ENCODE measurements at regions not wholly inside any gene's neighbourhood (a gene's known extent, or its start where the extent isn't known, plus 50 kb on each side); places are given as distances from the start of the nearest gene placed in this dataset.

DNA sequence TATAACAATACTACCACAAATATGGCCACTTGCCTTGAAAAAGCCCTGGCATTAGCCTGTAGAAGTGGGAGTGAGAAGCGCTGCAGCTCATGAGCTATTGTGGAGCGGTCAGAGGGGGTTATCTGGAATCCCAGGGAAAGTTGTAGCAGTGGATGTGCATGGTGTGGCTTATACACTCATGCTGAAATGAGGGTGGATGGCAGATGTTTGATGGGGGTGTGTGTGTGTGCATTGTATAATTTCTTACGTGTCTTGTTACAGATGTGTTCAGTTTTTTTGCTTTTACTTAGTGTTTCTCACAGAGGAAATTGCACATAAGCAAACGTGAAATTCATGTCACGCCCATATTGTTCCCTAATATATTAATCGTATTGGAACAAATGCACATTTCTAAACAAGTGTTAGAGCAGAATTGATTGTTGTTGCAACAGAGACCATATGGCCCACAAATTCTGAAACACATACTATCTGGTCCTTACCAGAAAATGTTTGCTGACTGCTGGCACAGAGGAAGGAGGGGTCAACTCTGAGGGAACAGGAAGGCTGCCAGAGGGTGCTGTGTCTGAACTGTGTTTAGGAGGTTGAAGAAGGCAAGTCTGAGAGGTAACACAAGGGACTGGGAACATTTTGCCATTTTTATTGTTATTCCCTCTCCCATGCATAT, 200.0 kb upstream of the CFAP20DC start:
- H3K4me1 ChIP-seq (ENCODE audit: control insufficient read depth in 2 of 2, insufficient read depth in 2 of 2, low read length in 2 of 2) = no peaks in the 10 kb centered on the region
- 81% methylated on average over 6 of the region's 6 CpGs for WGBS
- no peak overlapping the region for H3K27ac ChIP-seq (ENCODE audit: low read depth in 1 of 2, low read length in 1 of 2)
- no peak overlapping the region for H3K4me3 ChIP-seq (ENCODE audit: low read length in 2 of 2)
- no peaks in the 10 kb centered on the region for H3K9me3 ChIP-seq (ENCODE audit: control insufficient read depth in 2 of 2, insufficient read depth in 1 of 2, low read length in 1 of 2)
- no peak for DNase-seq (ENCODE audit: low read depth in 6 of 9, low spot score in 9 of 9)
- no peaks in the 10 kb centered on the region for H3K36me3 ChIP-seq (ENCODE audit: control insufficient read depth in 2 of 2, insufficient read depth in 2 of 2, low read length in 1 of 2)
- no peaks in the 10 kb centered on the region for H3K27me3 ChIP-seq (ENCODE audit: control insufficient read depth in 2 of 2, insufficient read depth in 1 of 2, low read length in 1 of 2)

DNA sequence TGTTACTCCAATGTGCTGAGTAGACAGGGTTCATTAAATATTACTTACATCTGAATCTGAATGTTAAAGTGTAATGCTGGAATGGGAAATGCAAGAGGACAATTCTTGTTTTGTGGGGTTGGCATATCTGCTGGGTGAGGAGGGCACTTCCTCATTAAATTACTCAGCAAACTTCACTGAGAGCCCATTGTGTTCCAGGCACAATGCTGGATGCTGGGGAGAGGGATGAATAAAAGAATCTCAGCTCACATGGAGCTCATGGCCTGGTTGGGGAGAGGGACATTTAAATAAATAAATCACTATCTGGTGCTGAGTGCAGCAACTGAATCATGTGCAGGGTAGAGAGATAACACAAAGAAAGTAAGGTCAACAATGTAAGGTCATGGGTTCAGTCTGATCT, 199.2 kb upstream of the CFAP20DC start:
- no peak overlapping the region for H3K4me3 ChIP-seq (ENCODE audit: low read length in 2 of 2)
- no peaks in the 10 kb centered on the region for H3K27me3 ChIP-seq (ENCODE audit: control insufficient read depth in 2 of 2, insufficient read depth in 1 of 2, low read length in 1 of 2)
- H3K27ac ChIP-seq (ENCODE audit: low read depth in 1 of 2, low read length in 1 of 2) = no peak overlapping the region
- H3K4me1 ChIP-seq (ENCODE audit: control insufficient read depth in 2 of 2, insufficient read depth in 2 of 2, low read length in 2 of 2) = no peaks in the 10 kb centered on the region
- DNase-seq (ENCODE audit: low read depth in 6 of 9, low spot score in 9 of 9) = no peak
- H3K9me3 ChIP-seq (ENCODE audit: control insufficient read depth in 2 of 2, insufficient read depth in 1 of 2, low read length in 1 of 2) = no peaks in the 10 kb centered on the region
- H3K36me3 ChIP-seq (ENCODE audit: control insufficient read depth in 2 of 2, insufficient read depth in 2 of 2, low read length in 1 of 2) = no peaks in the 10 kb centered on the region

DNA sequence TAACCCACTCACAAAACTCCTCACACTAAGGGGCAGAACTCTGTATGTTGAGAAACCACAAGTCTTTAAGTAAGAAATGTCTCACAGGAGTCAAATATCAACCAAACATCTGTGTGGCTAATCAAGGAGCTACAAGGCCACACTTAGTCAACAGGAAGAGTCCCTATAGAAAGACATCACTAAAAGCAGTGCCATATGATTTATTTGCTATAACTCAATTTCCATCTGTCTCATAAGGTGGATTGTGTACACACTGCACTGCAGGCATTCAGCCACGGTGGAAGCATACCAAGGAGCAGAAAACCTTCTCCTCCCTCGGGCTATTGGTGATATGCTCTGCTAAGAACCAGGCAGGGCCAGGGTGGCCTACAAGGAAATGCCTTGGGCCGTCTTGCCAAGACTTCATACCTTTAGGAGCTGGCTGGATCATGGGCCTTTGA, 197.6 kb upstream of the CFAP20DC start:
- H3K9me3 ChIP-seq (ENCODE audit: control insufficient read depth in 2 of 2, insufficient read depth in 1 of 2, low read length in 1 of 2) = no peaks in the 10 kb centered on the region
- H3K36me3 ChIP-seq (ENCODE audit: control insufficient read depth in 2 of 2, insufficient read depth in 2 of 2, low read length in 1 of 2) = no peaks in the 10 kb centered on the region
- WGBS = 96% methylated on average over 3 of the region's 3 CpGs
- no peak overlapping the region for H3K4me3 ChIP-seq (ENCODE audit: low read length in 2 of 2)
- no peaks in the 10 kb centered on the region for H3K4me1 ChIP-seq (ENCODE audit: control insufficient read depth in 2 of 2, insufficient read depth in 2 of 2, low read length in 2 of 2)
- H3K27me3 ChIP-seq (ENCODE audit: control insufficient read depth in 2 of 2, insufficient read depth in 1 of 2, low read length in 1 of 2) = no peaks in the 10 kb centered on the region
- DNase-seq (ENCODE audit: low read depth in 6 of 9, low spot score in 9 of 9) = no peak
- H3K27ac ChIP-seq (ENCODE audit: low read depth in 1 of 2, low read length in 1 of 2) = no peak overlapping the region

DNA sequence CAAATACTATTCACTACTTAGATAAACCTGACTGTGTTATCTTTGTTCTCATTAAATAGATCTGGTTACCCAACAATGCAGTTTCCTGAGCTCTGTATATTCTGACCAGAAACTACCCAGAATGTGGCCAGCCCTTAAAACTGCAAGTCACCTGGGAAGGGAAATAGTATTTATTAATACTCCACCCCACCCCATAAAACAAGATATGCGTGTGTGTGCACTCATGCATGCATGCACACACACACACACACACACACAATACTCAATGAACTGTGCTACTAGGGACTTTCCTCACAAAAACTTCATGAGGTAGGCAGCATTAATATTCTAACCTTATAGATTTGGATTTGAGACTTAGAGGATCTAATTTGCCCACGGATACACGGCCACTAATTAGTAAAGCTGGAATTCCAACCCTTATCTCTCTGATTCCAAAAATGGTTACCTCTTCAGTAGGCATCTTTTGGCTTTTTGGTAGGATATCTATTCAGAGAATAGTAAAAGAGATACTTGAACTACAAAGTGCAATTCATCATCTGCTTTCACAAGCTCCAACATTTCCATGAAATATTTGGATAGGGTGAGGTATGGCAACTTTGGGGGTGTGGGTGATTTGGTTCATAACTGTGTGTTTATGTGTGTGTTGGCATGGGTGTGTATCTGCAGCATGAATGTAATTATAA, 197.0 kb upstream of the CFAP20DC start:
- no peaks in the 10 kb centered on the region for H3K9me3 ChIP-seq (ENCODE audit: control insufficient read depth in 2 of 2, insufficient read depth in 1 of 2, low read length in 1 of 2)
- no peak for DNase-seq (ENCODE audit: low read depth in 6 of 9, low spot score in 9 of 9)
- WGBS = 91% methylated on average over 3 of the region's 3 CpGs
- no peak overlapping the region for H3K4me3 ChIP-seq (ENCODE audit: low read length in 2 of 2)
- H3K36me3 ChIP-seq (ENCODE audit: control insufficient read depth in 2 of 2, insufficient read depth in 2 of 2, low read length in 1 of 2) = no peaks in the 10 kb centered on the region
- H3K27ac ChIP-seq (ENCODE audit: low read depth in 1 of 2, low read length in 1 of 2) = no peak overlapping the region
- no peaks in the 10 kb centered on the region for H3K4me1 ChIP-seq (ENCODE audit: control insufficient read depth in 2 of 2, insufficient read depth in 2 of 2, low read length in 2 of 2)
- no peaks in the 10 kb centered on the region for H3K27me3 ChIP-seq (ENCODE audit: control insufficient read depth in 2 of 2, insufficient read depth in 1 of 2, low read length in 1 of 2)

DNA sequence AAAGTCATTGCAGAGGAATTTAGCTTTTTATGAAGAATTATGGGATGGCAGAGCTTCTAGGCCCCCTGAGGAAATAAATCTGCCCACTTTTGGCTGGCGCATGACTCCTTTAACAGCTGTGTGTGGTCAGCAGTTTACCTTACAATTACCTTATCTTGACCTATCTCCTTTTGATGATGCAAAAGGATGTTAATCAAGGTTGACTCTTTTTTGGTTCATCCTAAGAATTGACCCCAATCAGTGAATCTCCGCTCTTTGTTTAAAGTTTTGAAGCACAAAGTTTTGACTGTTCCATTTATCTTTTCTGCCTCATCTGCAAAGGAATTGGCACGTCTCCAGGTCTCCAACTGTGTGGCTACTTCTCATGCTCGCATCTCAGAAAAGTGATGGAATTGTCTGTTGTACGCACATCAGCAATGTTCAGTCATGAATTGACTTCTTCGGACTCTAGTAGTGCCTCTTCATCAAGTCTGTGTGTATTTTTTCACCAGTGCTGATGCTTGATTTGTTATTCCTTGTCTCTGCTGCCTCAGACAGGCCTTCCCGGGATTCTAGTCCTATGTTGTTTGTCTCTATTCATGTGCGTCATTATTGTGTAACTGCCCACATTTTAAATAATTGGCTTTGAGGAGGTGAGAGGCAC, 196.2 kb upstream of the CFAP20DC start:
- no peak overlapping the region for H3K4me3 ChIP-seq (ENCODE audit: low read length in 2 of 2)
- H3K36me3 ChIP-seq (ENCODE audit: control insufficient read depth in 2 of 2, insufficient read depth in 2 of 2, low read length in 1 of 2) = no peaks in the 10 kb centered on the region
- DNase-seq (ENCODE audit: low read depth in 6 of 9, low spot score in 9 of 9) = no peak
- H3K27me3 ChIP-seq (ENCODE audit: control insufficient read depth in 2 of 2, insufficient read depth in 1 of 2, low read length in 1 of 2) = no peaks in the 10 kb centered on the region
- H3K9me3 ChIP-seq (ENCODE audit: control insufficient read depth in 2 of 2, insufficient read depth in 1 of 2, low read length in 1 of 2) = no peaks in the 10 kb centered on the region
- H3K4me1 ChIP-seq (ENCODE audit: control insufficient read depth in 2 of 2, insufficient read depth in 2 of 2, low read length in 2 of 2) = no peaks in the 10 kb centered on the region
- no peak overlapping the region for H3K27ac ChIP-seq (ENCODE audit: low read depth in 1 of 2, low read length in 1 of 2)
- WGBS = 94% methylated on average over 8 of the region's 8 CpGs

GRCh38 chr3:59245300-59245858, 195.6 kb upstream of the CFAP20DC start:
- Histone ChIP-seq H3K27me3 (ENCODE audit: control insufficient read depth in 2 of 2, insufficient read depth in 1 of 2, low read length in 1 of 2) (no peaks in the 10 kb centered on the region), H3K9me3 (ENCODE audit: control insufficient read depth in 2 of 2, insufficient read depth in 1 of 2, low read length in 1 of 2) (no peaks in the 10 kb centered on the region), H3K4me1 (ENCODE audit: control insufficient read depth in 2 of 2, insufficient read depth in 2 of 2, low read length in 2 of 2) (no peaks in the 10 kb centered on the region), H3K27ac (ENCODE audit: low read depth in 1 of 2, low read length in 1 of 2) (no peak overlapping the region), H3K36me3 (ENCODE audit: control insufficient read depth in 2 of 2, insufficient read depth in 2 of 2, low read length in 1 of 2) (no peaks in the 10 kb centered on the region), H3K4me3 (ENCODE audit: low read length in 2 of 2) (no peak overlapping the region)
- DNase-seq (ENCODE audit: low read depth in 6 of 9, low spot score in 9 of 9) = no peak
- 89% methylated on average over 5 of the region's 5 CpGs for WGBS

DNA sequence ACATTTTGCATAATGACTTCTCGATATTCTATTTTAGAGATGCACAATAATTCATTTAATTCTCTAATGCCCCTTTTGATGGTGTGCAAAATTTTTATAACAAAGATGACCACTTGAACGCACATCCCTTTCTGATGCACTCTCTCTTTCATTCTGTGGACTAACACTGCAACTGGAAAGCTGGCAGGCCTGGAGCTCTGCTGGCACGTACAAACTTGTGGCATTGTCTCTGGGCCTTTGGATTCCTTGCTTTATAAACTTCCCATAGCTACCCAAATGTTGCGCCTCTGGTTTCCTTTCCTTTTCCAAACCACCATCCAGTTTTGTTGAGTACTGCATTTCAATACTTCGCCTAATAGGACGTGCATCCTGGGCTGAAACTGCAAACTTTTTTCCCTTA, 194.5 kb upstream of the CFAP20DC start:
- no peak for DNase-seq (ENCODE audit: low read depth in 6 of 9, low spot score in 9 of 9)
- Histone ChIP-seq H3K27ac (ENCODE audit: low read depth in 1 of 2, low read length in 1 of 2) (no peak overlapping the region), H3K27me3 (ENCODE audit: control insufficient read depth in 2 of 2, insufficient read depth in 1 of 2, low read length in 1 of 2) (no peaks in the 10 kb centered on the region), H3K4me3 (ENCODE audit: low read length in 2 of 2) (no peak overlapping the region), H3K9me3 (ENCODE audit: control insufficient read depth in 2 of 2, insufficient read depth in 1 of 2, low read length in 1 of 2) (no peaks in the 10 kb centered on the region), H3K36me3 (ENCODE audit: control insufficient read depth in 2 of 2, insufficient read depth in 2 of 2, low read length in 1 of 2) (no peaks in the 10 kb centered on the region), H3K4me1 (ENCODE audit: control insufficient read depth in 2 of 2, insufficient read depth in 2 of 2, low read length in 2 of 2) (no peaks in the 10 kb centered on the region)
- 98% methylated on average over 6 of the region's 6 CpGs for WGBS

DNA sequence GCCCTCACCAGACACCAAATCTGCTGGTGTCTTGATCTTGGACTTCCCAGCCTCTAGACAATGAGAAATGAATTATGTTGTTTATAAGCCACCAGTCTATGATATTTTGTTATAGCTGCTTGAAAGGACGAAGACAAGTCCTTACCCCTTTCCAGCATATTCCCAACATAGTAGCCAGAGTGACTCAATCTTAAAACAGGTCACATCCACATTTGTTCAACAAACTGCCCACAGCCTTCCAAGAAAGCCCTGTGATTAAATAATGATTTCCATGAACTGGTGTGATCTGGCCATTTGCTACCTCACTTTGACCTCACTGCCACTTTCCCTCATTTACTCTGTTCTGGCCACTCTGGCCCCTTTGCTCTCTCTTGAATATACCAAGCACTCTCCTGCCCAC, 193.7 kb upstream of the CFAP20DC start:
- no peak for DNase-seq (ENCODE audit: low read depth in 6 of 9, low spot score in 9 of 9)
- no peaks in the 10 kb centered on the region for H3K36me3 ChIP-seq (ENCODE audit: control insufficient read depth in 2 of 2, insufficient read depth in 2 of 2, low read length in 1 of 2)
- WGBS = 94% methylated on average over 1 of the region's 1 CpG

DNA sequence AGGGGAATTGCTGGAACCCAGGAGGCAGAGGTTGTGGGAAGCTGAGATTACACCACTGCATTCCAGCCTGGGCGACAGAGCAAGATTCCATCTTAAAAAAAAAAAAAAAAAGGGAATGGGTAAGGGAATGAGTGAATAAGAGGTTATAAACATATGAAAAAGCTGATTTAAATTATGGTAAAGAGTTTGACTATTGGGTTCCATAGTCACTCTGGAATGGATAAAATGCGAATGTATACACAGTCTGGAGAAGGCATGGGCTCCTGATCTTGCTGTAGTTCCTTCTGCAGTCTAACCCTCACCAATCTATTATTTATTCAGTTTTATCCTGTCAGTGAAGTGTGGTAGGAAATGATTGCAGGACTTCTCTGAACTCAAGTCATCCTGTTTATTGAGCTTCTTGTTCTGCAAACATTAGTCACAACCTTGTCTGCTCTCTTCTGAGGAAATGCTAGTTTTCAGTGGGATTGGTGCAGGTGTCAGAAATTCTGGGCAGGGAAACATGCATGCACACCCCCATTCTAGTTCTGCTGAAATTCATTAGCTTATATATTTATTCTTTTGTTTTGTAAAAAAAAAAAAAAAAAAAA, 190.9 kb upstream of the CFAP20DC start:
- Histone ChIP-seq H3K4me3 (ENCODE audit: low read length in 2 of 2) (no peak overlapping the region), H3K4me1 (ENCODE audit: control insufficient read depth in 2 of 2, insufficient read depth in 2 of 2, low read length in 2 of 2) (no peaks in the 10 kb centered on the region), H3K27ac (ENCODE audit: low read depth in 1 of 2, low read length in 1 of 2) (no peak overlapping the region), H3K27me3 (ENCODE audit: control insufficient read depth in 2 of 2, insufficient read depth in 1 of 2, low read length in 1 of 2) (no peaks in the 10 kb centered on the region), H3K9me3 (ENCODE audit: control insufficient read depth in 2 of 2, insufficient read depth in 1 of 2, low read length in 1 of 2) (peaks cover 0 to 3% of the 10 kb centered on the region in 2 donors), H3K36me3 (ENCODE audit: control insufficient read depth in 2 of 2, insufficient read depth in 2 of 2, low read length in 1 of 2) (no peaks in the 10 kb centered on the region)
- WGBS = 94% methylated on average over 2 of the region's 2 CpGs
- no peak for DNase-seq (ENCODE audit: low read depth in 6 of 9, low spot score in 9 of 9)

More for the DNA sequence above, 193.7 kb upstream of the CFAP20DC start:
- H3K4me1 ChIP-seq (ENCODE audit: control insufficient read depth in 2 of 2, insufficient read depth in 2 of 2, low read length in 2 of 2) = no peaks in the 10 kb centered on the region
- H3K27me3 ChIP-seq (ENCODE audit: control insufficient read depth in 2 of 2, insufficient read depth in 1 of 2, low read length in 1 of 2) = no peaks in the 10 kb centered on the region
- no peak overlapping the region for H3K4me3 ChIP-seq (ENCODE audit: low read length in 2 of 2)
- peaks cover 0 to 3% of the 10 kb centered on the region in 2 donors for H3K9me3 ChIP-seq (ENCODE audit: control insufficient read depth in 2 of 2, insufficient read depth in 1 of 2, low read length in 1 of 2)
- no peak overlapping the region for H3K27ac ChIP-seq (ENCODE audit: low read depth in 1 of 2, low read length in 1 of 2)

Data from thymus (tissue), 11 donors.